Kidney epithelial cell (primary cell): ENCODE measurements at regions not wholly inside any gene's neighbourhood (a gene's known extent, or its start where the extent isn't known, plus 50 kb on each side); places are given as distances from the start of the nearest gene placed in this dataset.

Experiments used
- DNase-seq: peaks from one replicate; pipeline ENCODE4 v3.0.0-alpha.2; 2010; ENCODE audit warnings: low read depth
- H3K27me3 ChIP-seq: 2 replicates; pipeline ENCODE4 v1.6.0; 2011; ENCODE audit warnings: low read length; ENCODE audit not compliant: control insufficient read depth, insufficient read depth
- H3K36me3 ChIP-seq: 2 replicates; pipeline ENCODE4 v1.5.1; 2011; ENCODE audit warnings: low read length; ENCODE audit not compliant: control insufficient read depth, insufficient read depth
- H3K4me3 ChIP-seq: 2 replicates; pipeline ENCODE4 v1.5.1; 2011; ENCODE audit warnings: low read depth, mild to moderate bottlenecking, control low read depth, low read length
- CTCF ChIP-seq: IDR thresholded peaks from 2 replicates; pipeline ENCODE4 v1.5.1; 2011; ENCODE audit warnings: mild to moderate bottlenecking, moderate library complexity, low read length, control low read depth, inconsistent platforms; ENCODE audit not compliant: insufficient read depth, poor library complexity, severe bottlenecking

- DNase-seq: no peak
- TF ChIP-seq CTCF: no peak
Measured at GRCh38 chr6:8659404-8660189, 224.3 kb upstream of the SLC35B3 start.

GRCh38 chr6:8658416-8658815, 223.1 kb upstream of the SLC35B3 start:
- Histone ChIP-seq H3K27me3 (no peaks in the 10 kb centered on the region), H3K36me3 (no peaks in the 10 kb centered on the region)
- no peak for DNase-seq

More at GRCh38 chr6:8659404-8660189, 224.3 kb upstream of the SLC35B3 start:
- H3K27me3 ChIP-seq: no peaks in the 10 kb centered on the region
- no peak overlapping the region for H3K4me3 ChIP-seq
- H3K36me3 ChIP-seq: no peaks in the 10 kb centered on the region

DNA sequence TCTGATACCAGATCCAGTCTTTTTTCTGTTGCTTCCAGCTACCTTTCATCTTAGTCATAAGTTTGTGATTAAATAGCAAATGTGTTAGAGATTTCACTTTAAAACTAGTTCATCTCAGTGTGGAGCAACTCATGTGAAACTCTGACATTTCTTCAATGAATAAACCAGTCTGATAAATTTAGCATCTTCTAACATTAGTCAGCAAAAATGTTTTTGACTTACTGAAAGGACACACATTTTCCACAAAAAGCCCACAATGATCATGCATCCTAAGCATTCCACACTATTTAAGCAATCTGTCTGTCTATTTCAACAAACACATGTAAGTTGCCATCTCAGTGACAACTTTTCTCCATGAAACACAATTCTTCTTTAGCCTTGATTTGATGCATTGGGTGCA, 222.2 kb upstream of the SLC35B3 start:
- TF ChIP-seq CTCF: no peak
- no peaks in the 10 kb centered on the region for H3K27me3 ChIP-seq
- no peak for DNase-seq
- no peaks in the 10 kb centered on the region for H3K36me3 ChIP-seq
- no peak overlapping the region for H3K4me3 ChIP-seq

More at GRCh38 chr6:8658416-8658815, 223.1 kb upstream of the SLC35B3 start:
- H3K4me3 ChIP-seq: no peak overlapping the region
- no peak for TF ChIP-seq CTCF

GRCh38 chr6:8655670-8656454, 220.5 kb upstream of the SLC35B3 start:
- Histone ChIP-seq H3K36me3 (no peaks in the 10 kb centered on the region), H3K27me3 (no peaks in the 10 kb centered on the region), H3K4me3 (no peak overlapping the region)
- TF ChIP-seq CTCF: no peak
- no peak for DNase-seq

DNA sequence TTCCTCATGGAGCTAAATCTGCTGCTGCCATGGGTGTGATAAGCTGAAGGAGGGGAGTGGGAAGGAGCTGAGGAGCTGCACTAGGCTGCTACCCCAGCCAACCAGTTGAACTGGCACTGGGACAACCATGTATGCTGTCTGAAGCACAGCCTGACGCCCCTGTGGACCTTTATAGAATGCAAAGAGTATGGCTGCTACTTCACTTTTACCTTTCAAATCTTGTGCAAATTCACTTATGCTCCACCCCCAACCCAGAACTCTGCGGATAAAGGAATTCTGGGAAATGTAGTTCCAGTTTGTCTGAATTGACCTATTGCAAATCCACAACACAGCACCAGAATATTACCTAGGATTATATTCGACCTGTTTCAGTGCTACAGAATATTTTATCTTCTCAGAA, 217.4 kb upstream of the SLC35B3 start:
- H3K36me3 ChIP-seq: no peaks in the 10 kb centered on the region
- no peaks in the 10 kb centered on the region for H3K27me3 ChIP-seq
- no peak for TF ChIP-seq CTCF
- no peak overlapping the region for H3K4me3 ChIP-seq
- DNase-seq: no peak
